Stimulated activated naive CD4-positive, alpha-beta T cell (primary cell): ENCODE measurements at regions not wholly inside any gene's neighbourhood (a gene's known extent, or its start where the extent isn't known, plus 50 kb on each side); places are given as distances from the start of the nearest gene placed in this dataset.

Experiments
- DNase-seq, 6 experiments: peaks; one replicate each; lab custom pipeline; 2025; lab: John Stamatoyannopoulos, UW

DNA sequence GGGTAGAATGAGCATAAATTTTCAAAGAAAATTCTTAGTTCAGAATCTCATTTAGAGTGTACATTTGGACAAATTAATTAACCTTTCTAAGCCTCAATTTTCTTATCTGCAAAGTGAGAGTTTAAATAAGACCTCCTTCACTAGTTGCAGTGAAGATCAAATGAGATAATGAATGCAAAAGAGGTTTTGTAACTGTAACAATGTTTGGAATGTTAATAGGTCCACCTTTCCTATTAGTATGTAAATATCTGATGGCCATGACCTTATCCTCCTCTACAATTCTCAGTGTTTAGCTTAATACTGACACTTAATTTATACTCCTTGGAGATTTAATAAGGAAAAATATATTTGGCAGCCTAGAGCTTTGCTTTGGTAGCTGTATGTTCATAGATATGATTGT, 138.8 kb downstream of the GABRG1 start:
- no peak for DNase-seq

GRCh38 chr4:45971108-45971507, 152.7 kb downstream of the GABRG1 start:
- no peak for DNase-seq

DNA sequence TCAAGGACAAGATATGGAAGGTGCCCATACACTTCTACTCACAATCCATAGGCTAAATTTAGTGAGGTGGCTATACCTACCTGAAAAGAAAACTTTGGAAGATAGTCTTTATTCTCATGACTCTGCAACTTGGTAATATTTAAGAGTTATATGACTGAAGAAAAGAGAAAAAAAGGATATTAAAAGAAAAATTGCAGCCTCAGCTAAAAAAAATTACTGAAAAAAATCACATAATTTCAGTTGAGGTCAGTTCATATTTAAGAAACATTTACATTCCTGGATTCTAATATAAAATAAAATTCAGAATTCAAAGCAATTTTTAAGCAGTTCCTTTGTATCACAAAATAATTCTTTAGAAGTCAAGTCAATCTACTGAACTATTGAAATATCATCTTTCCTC, 166.5 kb downstream of the GABRG1 start:
- DNase-seq, result no peak

DNA sequence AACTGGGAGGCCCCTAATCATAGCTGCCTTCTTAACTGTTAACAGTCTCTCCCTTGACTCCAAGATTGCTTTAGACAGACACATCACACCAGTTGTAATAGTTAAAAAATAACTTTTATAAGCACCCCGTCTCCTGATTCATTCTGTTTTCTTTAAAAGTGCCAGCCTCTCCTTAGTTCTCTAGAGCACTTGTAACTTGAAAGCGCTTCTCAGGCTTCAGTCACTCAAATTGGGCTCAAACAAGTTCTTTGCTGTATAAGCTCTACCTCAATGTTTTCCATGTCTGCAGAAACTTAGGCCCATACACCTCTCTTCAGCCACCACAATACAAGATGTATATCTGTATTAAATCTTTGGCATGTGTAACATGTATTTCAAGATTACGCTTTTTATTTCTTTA, 169.6 kb downstream of the GABRG1 start:
- no peak for DNase-seq

DNA sequence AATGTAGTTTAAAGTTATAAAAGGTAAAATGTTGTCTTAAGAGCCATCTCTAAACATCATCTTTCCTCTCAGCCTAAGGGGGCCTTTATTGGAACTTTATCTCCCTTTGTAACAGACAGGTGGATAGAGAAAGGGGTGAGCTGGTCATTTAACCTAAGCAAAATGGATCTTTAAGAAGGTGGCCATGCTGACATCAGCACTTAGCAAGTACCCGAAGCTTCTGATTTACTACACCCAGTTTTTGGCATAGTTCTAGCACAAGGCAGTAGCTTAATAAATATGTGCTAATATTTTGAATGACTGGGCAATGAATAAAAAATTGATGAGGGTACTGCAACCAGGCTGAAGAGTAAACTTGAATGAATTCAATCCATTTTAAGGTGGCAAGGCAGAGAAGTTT, 172.7 kb downstream of the GABRG1 start:
- no peak for DNase-seq

DNA sequence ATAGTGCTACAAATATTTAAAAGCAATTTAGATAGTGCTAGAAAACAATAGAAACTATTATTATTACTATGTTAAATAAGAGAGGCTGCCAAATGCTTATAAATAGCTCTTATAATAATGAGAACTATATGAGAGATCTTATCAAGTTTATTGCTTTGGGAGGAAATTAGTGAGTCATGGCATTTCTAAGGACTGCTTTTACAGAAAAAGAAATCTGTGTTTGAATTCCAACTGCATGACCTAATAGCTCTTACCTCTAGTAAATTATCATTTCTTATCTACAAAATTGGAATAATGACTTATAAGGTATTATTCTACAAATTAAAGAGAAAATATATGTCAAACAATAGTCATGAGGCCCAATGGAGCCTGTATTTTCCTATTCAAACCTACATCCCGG, 177.2 kb downstream of the GABRG1 start:
- no peak for DNase-seq

DNA sequence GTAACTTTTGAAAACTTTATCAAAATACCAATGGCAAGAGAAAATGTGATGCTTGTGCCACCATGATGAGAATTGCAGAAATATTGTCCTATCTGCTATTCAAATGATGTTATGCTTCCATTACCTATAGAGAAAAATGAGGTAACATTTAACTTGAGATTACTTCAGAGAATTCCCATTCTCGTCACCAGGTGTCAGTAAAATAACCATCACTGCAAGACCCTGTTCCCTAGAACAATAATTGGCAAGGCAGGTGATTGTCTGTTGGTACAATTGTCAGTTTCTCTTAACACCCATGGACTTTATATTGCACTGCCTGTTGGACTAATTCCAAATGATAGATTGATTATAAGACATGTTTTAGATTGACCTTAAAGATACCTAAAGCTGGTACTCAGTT, 179.9 kb downstream of the GABRG1 start:
- no peak for DNase-seq

DNA sequence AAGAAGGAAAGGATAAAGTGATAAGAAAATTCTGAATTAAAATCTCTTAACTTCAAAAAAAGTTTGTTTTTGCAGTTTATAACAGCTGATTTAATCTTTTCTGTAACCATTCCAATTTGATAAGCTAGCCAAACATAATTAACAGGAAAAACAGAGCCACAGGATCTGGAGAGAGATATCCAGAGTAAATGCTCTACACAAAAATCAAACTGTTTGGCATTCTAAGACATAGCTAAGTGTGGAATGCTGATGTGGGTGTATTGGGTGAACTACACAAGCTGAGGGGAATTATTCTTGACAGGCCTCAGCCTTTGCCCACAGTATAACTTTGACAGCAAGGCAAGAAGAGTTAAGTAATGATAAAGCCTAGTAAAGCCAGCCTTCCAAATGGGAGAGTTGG, 184.8 kb downstream of the GABRG1 start:
- no peak for DNase-seq

GRCh38 chr4:45931154-45931553, 192.7 kb downstream of the GABRG1 start:
- DNase-seq, result no peak

GRCh38 chr4:45927641-45928040, 196.2 kb downstream of the GABRG1 start:
- DNase-seq, result no peak

GRCh38 chr4:45925809-45926208, 198.0 kb downstream of the GABRG1 start:
- no peak for DNase-seq

DNA sequence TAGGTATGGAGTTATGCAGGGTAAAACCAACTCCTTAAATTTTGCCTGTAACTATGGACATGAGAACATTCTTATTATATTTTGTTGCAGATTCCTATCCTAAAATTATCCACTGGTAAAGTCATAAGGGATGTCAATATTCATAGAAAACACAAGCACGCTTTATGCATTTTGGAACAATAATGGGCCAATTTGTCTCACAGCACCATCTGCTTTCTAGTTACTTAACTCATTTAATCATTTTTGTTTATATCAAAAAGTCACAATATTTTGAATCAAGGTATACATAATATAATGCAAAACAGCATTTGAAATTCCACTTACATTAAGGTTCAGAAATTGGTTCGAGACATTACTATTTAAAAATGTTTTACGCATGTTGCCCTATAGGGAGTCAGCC, 203.0 kb downstream of the GABRG1 start:
- no peak for DNase-seq

- no peak for DNase-seq
These were observed 213.3 kb downstream of the GABRG1 start for GRCh38 chr4:45910511-45910910.

DNA sequence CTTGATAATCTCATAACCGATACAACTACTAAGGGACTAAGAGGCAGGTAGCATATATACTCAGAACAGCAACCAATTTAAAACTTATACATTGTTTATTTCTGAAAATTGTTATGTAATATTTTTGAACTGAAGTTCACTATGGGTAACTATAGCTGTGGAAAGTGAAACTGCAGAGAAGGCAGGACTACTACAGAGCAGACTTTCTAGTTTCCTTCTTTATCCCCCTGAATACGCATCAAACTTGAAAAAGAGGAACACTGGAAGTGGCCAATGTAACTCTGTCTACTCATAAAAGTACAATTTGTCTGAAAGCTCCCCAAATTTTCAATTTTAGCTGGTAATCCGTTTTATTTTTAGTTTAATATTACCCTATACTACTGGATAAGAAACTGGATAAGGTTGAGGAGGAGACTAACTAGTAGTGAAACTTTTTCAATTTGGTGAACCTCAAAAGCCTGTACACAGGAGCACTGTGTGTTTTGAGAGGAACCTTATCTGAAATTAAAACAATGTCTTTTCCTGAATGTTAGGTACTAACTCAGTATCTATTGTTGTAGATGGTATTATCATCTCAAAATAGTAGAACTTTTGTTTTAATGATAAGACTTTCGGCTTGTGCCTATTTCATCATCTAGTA, 225.8 kb downstream of the GABRG1 start:
- no peak for DNase-seq

DNA sequence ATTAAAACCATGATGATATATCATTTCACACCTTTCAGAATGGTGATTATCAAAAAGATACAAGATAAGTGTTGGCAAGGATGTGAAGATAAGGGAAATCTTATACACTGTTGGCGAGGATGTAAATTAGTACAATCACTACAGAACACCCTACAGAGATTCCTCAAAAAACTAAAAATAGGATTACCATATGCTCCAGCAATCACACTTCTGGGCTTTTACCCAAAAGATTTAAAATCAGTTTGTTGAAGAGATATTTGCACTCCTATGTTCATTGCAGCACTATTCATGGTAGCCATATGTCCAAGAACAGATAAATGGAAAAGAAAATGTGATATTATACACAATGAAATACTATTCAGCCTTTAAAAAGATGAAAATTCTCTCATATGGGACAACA, 240.4 kb downstream of the GABRG1 start:
- no peak for DNase-seq

DNA sequence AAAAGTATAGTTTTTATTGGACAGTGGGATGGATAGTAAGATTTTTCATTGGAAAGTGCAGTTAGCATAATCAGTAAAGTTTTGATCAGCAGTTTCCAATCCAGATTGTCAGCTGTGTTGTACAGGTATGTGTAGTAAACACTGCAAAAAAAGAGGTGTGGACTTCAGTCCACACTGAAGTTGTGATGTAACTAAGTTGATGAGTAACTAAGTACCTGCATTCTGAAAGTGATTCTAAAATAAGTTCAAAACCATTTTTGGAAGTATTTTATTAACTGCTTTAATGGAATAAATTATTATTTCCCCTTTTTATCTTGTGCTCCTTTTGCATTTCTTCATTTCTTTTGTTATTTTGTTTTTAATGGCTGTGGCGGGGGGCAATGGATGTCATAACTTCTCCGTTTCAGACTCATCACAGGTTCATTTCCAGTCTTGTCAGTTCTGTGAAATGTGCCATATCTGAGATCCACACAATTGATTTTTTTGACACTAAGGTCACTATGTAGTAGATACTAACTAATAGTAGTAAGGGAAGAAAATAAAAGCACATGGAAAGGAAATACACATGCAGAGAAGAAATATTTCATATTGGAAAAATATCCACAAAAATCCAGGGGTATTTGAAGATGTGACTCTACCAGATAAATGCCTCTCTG, 247.5 kb downstream of the GABRG1 start:
- no peak for DNase-seq

DNA sequence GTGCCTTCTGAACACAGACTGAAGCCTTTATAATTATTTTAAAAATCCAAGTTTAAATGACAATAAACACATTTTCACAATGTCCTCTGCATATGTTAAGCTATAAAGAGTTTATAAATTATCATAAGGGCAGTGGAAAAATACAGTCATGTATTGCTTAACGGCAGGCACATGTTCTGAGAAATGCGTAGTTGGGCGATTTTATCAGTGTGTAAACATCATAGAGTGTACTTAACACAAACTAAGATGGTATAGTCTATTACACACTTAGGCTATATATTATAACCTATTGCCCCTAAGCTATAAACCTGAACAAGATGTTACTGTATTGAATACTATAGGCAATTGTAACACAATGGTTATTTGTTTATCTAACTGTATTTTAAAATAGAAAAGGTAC, 254.7 kb downstream of the GABRG1 start:
- DNase-seq, result no peak

DNA sequence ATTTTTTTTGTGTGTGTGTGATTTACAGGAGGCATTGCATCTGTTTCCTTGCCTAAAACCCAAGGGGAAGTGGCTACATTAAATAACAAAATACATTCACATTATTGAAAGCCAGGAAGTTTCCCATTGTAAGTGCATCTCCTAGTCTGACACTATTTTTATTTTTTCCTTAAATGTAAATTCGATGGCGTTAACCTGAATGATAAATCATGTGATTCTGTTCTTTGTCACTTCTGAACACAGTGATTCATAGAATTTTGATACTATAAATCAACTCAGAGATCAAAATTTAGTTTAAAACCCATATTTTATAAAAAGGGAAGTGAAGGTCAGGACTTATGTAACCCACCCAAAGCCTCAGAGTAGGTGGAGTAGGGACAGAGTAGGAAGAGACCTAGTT, 258.1 kb downstream of the GABRG1 start:
- no peak for DNase-seq

DNA sequence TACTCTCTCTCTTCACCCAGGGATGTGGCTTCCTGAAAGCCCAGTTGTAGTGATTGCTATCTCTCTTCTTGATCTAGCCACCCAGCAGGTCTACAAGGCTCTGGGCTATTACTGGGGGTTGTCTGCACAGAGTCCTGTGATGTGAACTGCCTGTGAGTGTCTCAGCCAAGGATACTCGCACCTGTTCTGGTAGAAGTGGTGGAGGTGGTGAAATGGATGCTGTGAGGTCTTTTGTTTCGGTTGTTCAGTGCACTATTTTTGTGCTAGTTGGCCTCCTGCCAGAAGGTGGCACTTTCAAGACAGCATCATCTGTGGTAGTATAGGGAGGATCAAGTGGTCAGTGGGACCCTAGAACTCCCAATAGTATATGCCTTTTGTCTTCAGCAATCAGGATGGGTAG, 268.0 kb downstream of the GABRG1 start:
- DNase-seq, result no peak

- no peak for DNase-seq
These were observed 277.8 kb downstream of the GABRG1 start for GRCh38 chr4:45846016-45846415.

GRCh38 chr4:45841791-45842190, 282.1 kb downstream of the GABRG1 start:
- no peak for DNase-seq

GRCh38 chr4:45831692-45832091, 292.2 kb downstream of the GABRG1 start:
- DNase-seq, result no peak

- no peak for DNase-seq
These were observed 319.9 kb downstream of the GABRG1 start for GRCh38 chr4:45803994-45804393.

DNA sequence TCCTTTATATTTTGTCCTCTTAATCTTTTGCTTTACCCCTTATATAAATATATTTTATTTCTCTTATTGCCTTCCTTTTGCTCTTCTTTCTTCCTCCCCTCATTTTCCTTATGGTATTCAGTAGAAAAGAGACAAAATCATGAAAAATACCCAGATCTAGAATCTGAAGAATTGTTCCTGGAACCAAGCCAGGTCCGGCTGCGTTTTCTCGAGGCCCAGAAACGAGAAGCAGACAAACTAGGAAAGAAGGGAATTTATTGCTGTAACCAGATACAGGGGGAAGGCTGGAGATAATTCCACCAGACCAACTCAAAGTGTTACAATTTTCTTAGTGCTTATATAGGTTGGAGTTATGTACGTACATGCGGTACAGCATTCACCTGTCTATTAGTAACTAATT, 328.7 kb downstream of the GABRG1 start:
- no peak for DNase-seq
